ENCODE measurements at regions not wholly inside any gene's neighbourhood (a gene's known extent, or its start where the extent isn't known, plus 50 kb on each side); places are given as distances from the start of the nearest gene placed in this dataset.

GRCh38 chr5:135138116-135138850 is 104.3 kb upstream of the PITX1 start:
- in situ Hi-C loops (cut with MboI; ENCODE audit: low sequenced_read_pairs, unreplicated experiment), result no loop called here
- no peak for TF ChIP-seq CTCF (IDR thresholded peaks at IDR 0.05; ENCODE audit: borderline replicate concordance, control extremely low read depth, extremely low read depth, insufficient read depth, missing control alignments)
- no peak for DNase-seq (ENCODE audit: low spot score)

DNA sequence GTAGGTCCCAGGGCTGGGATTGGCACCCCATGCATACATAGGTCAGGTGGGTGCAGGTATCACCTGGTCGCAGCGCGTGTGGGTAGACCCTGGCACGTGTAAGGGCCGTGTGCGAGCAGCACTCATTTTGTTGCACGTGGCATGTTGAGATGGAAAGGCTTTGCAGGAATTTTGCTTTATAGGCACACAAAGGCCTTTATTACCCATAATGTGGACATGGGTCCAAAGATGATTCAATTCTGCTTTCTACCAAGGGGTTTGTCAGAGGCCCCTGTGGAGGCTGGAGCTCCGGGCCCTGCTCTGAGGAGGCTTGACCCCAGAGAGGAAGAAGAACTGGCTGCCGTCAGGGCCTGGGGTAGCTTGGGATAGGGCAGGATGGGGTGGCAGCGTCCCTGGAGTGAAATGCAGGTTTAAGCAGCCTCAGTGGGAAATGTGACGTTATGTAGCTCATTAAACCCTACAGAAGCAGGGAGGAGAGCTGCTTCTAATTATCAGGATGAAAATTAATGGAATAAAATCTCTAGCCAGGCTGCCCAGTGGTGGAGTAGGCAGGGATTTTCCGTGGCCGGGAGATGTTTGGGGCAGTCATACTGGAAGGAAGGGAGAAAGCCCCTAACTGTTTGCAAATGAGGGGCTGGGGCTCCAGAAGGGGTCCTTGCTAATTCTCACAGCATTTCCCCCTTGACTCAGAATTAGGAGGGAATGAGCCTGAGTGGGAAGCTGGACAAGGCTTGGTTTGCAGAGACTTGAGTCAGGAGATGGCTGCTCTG is 103.3 kb upstream of the PITX1 start:
- no peak for TF ChIP-seq CTCF (IDR thresholded peaks at IDR 0.05; ENCODE audit: borderline replicate concordance, control extremely low read depth, extremely low read depth, insufficient read depth, missing control alignments)
- in situ Hi-C loops (cut with MboI; ENCODE audit: low sequenced_read_pairs, unreplicated experiment), result no loop called here
- DNase-seq (ENCODE audit: low spot score), result no peak

GRCh38 chr5:135136546-135136945 is 102.5 kb upstream of the PITX1 start:
- in situ Hi-C loops (cut with MboI; ENCODE audit: low sequenced_read_pairs, unreplicated experiment), result no loop called here
- no peak for DNase-seq (ENCODE audit: low spot score)
- no peak for TF ChIP-seq CTCF (IDR thresholded peaks at IDR 0.05; ENCODE audit: borderline replicate concordance, control extremely low read depth, extremely low read depth, insufficient read depth, missing control alignments)

- in situ Hi-C loops (cut with MboI; ENCODE audit: low sequenced_read_pairs, unreplicated experiment), result no loop called here
- no peak for TF ChIP-seq CTCF (IDR thresholded peaks at IDR 0.05; ENCODE audit: borderline replicate concordance, control extremely low read depth, extremely low read depth, insufficient read depth, missing control alignments)
- no peak for DNase-seq (ENCODE audit: low spot score)
These were observed 101.7 kb upstream of the PITX1 start for GRCh38 chr5:135135530-135136226.

DNA sequence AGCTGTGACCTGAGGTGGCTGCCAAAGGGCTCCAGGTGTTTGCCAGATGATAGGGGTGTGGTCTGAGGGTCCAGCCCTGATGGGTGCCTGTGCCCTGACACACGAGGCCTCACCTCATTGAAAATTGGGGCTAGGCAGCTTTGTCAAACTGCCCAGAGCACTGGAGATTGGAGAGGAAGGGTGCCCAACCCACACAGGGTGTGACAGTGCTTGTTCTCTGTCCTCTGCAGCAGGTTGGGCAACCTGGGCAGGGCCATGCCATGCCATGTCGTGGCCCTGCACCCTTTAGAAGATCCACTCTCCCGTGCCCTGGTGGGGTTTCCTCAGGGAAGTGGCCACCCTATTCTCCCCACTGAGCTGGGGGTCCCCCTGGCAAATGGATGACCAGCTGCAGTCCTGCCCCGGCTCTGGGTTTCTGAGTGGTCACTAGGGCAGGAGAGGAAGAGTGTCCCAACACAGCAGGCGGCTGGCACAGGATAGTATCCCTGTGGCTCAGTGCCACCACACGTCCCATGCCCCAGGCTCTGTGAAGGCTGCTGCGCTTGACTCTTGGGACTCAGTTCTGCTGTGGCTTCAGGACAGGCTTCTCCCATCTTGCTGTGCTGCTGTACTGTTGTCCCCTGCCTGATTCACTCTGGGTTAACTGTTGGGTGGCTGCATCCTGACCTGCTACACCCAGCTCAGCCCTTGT is 100.8 kb upstream of the PITX1 start:
- no peak for DNase-seq (ENCODE audit: low spot score)
- no peak for TF ChIP-seq CTCF (IDR thresholded peaks at IDR 0.05; ENCODE audit: borderline replicate concordance, control extremely low read depth, extremely low read depth, insufficient read depth, missing control alignments)

More for the DNA sequence above, 100.8 kb upstream of the PITX1 start:
- in situ Hi-C loops (cut with MboI; ENCODE audit: low sequenced_read_pairs, unreplicated experiment), result no loop called here
